ENCODE measurements at regions not wholly inside any gene's neighbourhood (a gene's known extent, or its start where the extent isn't known, plus 50 kb on each side); places are given as distances from the start of the nearest gene placed in this dataset.

DNA sequence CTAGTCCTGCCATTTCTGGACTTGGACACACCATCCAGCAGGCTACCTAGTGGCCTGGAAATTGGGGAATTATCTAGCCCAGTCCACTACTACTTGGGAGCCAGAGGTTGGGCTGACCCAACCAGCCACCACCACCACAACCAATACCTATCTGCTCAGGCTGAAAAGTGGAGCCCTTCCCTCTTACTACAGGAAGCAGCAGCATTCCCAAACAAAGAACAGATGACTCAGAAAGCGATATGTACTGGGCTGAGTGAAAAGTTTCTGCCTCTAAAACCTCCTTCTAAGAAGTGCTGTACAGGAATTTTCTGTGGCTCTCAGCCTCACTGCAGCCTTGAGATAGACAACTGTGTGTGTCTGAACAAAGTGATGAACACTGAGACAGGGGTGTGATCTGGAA is 279.4 kb downstream of the CDH10 start:
- TF ChIP-seq TEAD4 (IDR thresholded peaks at IDR 0.05) (no peak), ZBTB7A (IDR thresholded peaks at IDR 0.05; ENCODE audit: low read depth) (no peak), EP300 (IDR thresholded peaks at IDR 0.05; ENCODE audit: borderline replicate concordance) (no peak), RAD21 (IDR thresholded peaks at IDR 0.05; ENCODE audit: low read depth) (no peak)

DNA sequence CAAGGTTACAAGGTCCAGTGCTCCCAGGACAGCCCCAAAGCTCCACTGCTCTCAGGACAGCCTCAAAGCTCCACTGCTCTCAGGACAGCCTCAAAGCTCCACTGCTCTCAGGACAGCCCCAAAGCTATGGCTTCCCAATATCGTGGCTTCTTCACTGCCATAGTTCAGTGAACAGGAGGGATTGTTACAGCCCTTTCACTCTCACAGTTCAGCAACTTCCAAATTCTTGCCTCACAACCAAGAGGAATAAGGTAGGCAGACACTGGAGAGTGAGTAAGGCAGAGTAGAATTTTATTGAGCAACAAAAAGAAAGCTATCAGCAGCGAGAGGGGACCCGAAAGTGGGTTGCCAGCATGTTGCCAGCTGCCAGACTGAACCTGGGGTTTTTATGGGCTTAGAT is 277.6 kb downstream of the CDH10 start:
- TF ChIP-seq RAD21 (IDR thresholded peaks at IDR 0.05; ENCODE audit: low read depth) (no peak), EP300 (IDR thresholded peaks at IDR 0.05; ENCODE audit: borderline replicate concordance) (no peak), TCF12 (IDR thresholded peaks at IDR 0.05; ENCODE audit: low read depth) (no peak), EGR1 (IDR thresholded peaks at IDR 0.05) (no peak), TAF1 (IDR thresholded peaks at IDR 0.05; ENCODE audit: low read depth) (no peak), YY1 (IDR thresholded peaks at IDR 0.05; ENCODE audit: low read depth) (no peak), CEBPB (IDR thresholded peaks at IDR 0.05) (no peak), TEAD4 (IDR thresholded peaks at IDR 0.05) (no peak), FOXM1 (IDR thresholded peaks at IDR 0.05; ENCODE audit: borderline replicate concordance, low read depth) (no peak), NFIC (IDR thresholded peaks at IDR 0.05) (no peak), CREB1 (IDR thresholded peaks at IDR 0.05; ENCODE audit: low read depth) (no peak)
- TF ChIP-seq, protein P1, sequence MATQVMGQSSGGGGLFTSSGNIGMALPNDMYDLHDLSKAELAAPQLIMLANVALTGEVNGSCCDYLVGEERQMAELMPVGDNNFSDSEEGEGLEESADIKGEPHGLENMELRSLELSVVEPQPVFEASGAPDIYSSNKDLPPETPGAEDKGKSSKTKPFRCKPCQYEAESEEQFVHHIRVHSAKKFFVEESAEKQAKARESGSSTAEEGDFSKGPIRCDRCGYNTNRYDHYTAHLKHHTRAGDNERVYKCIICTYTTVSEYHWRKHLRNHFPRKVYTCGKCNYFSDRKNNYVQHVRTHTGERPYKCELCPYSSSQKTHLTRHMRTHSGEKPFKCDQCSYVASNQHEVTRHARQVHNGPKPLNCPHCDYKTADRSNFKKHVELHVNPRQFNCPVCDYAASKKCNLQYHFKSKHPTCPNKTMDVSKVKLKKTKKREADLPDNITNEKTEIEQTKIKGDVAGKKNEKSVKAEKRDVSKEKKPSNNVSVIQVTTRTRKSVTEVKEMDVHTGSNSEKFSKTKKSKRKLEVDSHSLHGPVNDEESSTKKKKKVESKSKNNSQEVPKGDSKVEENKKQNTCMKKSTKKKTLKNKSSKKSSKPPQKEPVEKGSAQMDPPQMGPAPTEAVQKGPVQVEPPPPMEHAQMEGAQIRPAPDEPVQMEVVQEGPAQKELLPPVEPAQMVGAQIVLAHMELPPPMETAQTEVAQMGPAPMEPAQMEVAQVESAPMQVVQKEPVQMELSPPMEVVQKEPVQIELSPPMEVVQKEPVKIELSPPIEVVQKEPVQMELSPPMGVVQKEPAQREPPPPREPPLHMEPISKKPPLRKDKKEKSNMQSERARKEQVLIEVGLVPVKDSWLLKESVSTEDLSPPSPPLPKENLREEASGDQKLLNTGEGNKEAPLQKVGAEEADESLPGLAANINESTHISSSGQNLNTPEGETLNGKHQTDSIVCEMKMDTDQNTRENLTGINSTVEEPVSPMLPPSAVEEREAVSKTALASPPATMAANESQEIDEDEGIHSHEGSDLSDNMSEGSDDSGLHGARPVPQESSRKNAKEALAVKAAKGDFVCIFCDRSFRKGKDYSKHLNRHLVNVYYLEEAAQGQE (IDR thresholded peaks at IDR 0.05; ENCODE audit: low read depth): no peak
- TF ChIP-seq, protein P2, sequence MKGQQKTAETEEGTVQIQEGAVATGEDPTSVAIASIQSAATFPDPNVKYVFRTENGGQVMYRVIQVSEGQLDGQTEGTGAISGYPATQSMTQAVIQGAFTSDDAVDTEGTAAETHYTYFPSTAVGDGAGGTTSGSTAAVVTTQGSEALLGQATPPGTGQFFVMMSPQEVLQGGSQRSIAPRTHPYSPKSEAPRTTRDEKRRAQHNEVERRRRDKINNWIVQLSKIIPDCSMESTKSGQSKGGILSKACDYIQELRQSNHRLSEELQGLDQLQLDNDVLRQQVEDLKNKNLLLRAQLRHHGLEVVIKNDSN (IDR thresholded peaks at IDR 0.05): no peak

DNA sequence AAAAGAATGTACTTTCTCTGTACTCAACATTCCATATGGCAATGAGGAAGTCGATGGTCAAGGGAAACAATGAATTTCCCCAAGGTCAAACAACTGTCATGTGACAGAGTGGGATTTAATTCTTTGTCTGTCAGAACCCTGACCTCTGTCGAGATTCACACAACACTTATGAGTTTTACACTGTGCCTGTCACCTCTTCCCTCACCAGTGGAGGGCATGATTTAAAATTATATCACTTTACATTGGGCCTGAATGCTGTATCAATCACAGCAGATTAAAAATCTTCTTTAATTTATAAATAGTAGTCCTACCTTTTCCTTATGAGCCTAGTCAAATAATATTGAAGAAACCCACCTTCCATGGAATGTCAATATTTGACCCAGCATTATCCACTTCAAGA is 276.7 kb downstream of the CDH10 start:
- no peak for TF ChIP-seq FOXM1 (IDR thresholded peaks at IDR 0.05; ENCODE audit: borderline replicate concordance, low read depth)

DNA sequence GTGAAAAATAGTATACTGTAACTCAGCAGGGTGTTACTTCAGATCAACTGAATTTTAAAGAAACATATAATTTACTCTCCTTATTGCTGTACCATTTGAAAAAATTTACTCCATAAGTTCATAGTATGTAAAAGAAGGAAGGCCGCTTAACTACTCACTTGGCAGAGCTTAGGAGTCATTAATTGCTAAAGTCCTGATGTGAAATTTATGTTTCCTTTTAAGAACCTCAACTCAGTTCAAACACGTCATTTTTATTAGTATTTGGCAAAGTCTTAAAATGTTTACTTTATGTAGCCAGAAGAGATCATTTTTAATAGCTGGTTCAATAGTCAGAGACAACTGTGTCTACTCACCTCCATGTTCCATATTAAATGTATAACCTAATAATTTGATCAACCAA is 268.6 kb downstream of the CDH10 start:
- TF ChIP-seq, protein P3, sequence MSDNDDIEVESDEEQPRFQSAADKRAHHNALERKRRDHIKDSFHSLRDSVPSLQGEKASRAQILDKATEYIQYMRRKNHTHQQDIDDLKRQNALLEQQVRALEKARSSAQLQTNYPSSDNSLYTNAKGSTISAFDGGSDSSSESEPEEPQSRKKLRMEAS (IDR thresholded peaks at IDR 0.05): no peak
- no peak for TF ChIP-seq EP300 (IDR thresholded peaks at IDR 0.05; ENCODE audit: borderline replicate concordance)
- no peak for TF ChIP-seq CREB1 (IDR thresholded peaks at IDR 0.05; ENCODE audit: low read depth)
- TF ChIP-seq, protein P1 (IDR thresholded peaks at IDR 0.05; ENCODE audit: low read depth): no peak
- TF ChIP-seq TAF1 (IDR thresholded peaks at IDR 0.05; ENCODE audit: low read depth): no peak
- no peak for TF ChIP-seq NFIC (IDR thresholded peaks at IDR 0.05)
- no peak for TF ChIP-seq CEBPB (IDR thresholded peaks at IDR 0.05)

DNA sequence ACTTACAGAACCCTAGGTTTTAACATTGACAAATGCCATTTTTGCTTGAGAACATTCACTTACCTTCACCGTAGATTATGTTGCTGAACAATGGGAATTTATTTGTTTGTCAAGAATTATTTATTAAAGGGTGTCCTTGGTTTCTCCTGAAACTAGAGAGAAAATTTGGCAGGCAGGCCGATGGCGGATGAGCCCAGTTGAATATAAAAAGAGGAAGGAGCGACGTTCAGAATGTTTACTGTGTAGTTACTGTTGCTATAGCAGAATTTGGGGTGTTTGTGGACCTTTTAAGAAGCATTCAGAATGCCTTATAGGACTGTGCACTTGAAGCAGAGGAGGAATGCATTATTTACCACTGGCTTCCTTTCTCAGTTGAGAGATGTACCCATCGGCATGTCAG is 268.2 kb downstream of the CDH10 start:
- no peak for TF ChIP-seq RAD21 (IDR thresholded peaks at IDR 0.05; ENCODE audit: low read depth)
- TF ChIP-seq, protein P1 (IDR thresholded peaks at IDR 0.05; ENCODE audit: low read depth): no peak
- TF ChIP-seq CREB1 (IDR thresholded peaks at IDR 0.05; ENCODE audit: low read depth): no peak
- TF ChIP-seq EGR1 (IDR thresholded peaks at IDR 0.05): no peak
- TF ChIP-seq EP300 (IDR thresholded peaks at IDR 0.05; ENCODE audit: borderline replicate concordance): no peak

DNA sequence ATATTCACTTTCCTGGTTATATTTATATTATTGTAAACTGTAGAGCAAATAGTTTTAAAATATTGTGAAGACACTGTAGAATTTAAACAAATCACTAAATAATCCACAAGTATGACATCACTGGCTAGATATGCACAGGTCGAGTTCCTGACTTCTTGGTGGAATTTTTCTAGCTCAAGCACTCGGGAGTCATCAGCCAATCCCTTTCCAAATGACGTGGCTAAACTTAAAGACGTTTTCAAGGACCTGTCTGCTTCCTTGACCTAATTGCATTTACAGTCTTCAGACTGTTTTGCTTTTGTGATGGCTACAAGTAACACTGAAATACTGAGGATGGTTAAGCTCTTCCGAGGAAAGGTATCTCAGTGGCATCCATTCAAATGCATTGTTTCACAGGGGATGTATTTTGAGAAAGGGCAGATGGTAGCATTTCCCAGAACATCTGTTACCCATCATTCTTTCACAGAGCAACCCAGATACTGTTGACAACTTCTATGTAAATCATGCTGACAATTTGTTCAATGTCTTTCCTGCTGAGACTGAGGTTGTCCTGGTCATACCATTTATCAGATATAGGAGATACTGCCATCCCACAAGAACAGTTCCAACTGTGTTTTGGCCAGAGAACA is 262.8 kb downstream of the CDH10 start:
- TF ChIP-seq FOXM1 (IDR thresholded peaks at IDR 0.05; ENCODE audit: borderline replicate concordance, low read depth) (no peak), CREB1 (IDR thresholded peaks at IDR 0.05; ENCODE audit: low read depth) (no peak), EP300 (IDR thresholded peaks at IDR 0.05; ENCODE audit: borderline replicate concordance) (no peak)
